ENCODE measurements at regions not wholly inside any gene's neighbourhood (a gene's known extent, or its start where the extent isn't known, plus 50 kb on each side); places are given as distances from the start of the nearest gene placed in this dataset.

GRCh38 chr1:201652181-201652580, 113.3 kb downstream of the NAV1 start:
- Mint-ChIP-seq H3K27me3 (ENCODE audit: insufficient read depth, low read depth, poor library complexity) (peaks cover 28% of the 10 kb centered on the region), H3K4me3 (peak overlapping the region; percentile 92; the same call in 2 of the 3 replicates), H3K36me3 (ENCODE audit: low read depth) (no peaks in the 10 kb centered on the region), H3K4me1 (peaks cover 58% of the 10 kb centered on the region), H3K27ac (no peak overlapping the region), H3K9me3 (no peaks in the 10 kb centered on the region)
- ATAC-seq, result no peak
- no peak for DNase-seq (ENCODE audit: low spot score)
- Histone ChIP-seq H3K4me3 (no peak overlapping the region), H3K36me3 (ENCODE audit: insufficient read depth) (no peaks in the 10 kb centered on the region), H3K9me2 (ENCODE audit: insufficient read depth) (no peaks in the 10 kb centered on the region), H3K27me3 (ENCODE audit: insufficient read depth) (peaks cover 31% of the 10 kb centered on the region), H3K4me2 (peak overlapping the region; percentile 99; the same call in 1 of the 2 replicates), H4K20me1 (replicated peaks; ENCODE audit: insufficient read depth) (peaks cover 12% of the 10 kb centered on the region; the same call in 1 of the 2 replicates), H2AFZ (no peak overlapping the region), H3K4me1 (ENCODE audit: insufficient read depth) (peaks cover 43% of the 10 kb centered on the region), H3K27ac (ENCODE audit: low read depth) (no peak overlapping the region), H3F3A (replicated peaks; ENCODE audit: low read depth) (no peaks in the 10 kb centered on the region), H3K79me2 (replicated peaks; ENCODE audit: insufficient read depth) (peaks cover 25% of the 10 kb centered on the region)
- no peak for TF ChIP-seq POLR2AphosphoS5 (IDR thresholded peaks at IDR 0.05; ENCODE audit: low read depth)
- TF ChIP-seq STAT1 (IDR thresholded peaks at IDR 0.05; ENCODE audit: unreplicated experiment), result no peak
- TF ChIP-seq ETS1 (IDR thresholded peaks at IDR 0.05), result no peak
- TF ChIP-seq JUNB (IDR thresholded peaks at IDR 0.05; ENCODE audit: unreplicated experiment), result no peak
- TF ChIP-seq ZNF114 (CRISPR knock-in tag; IDR thresholded peaks at IDR 0.05), result no peak
- TF ChIP-seq ZNF462 (CRISPR knock-in tag; IDR thresholded peaks at IDR 0.05), result no peak
- no peak for TF ChIP-seq CREB1 (CRISPR knock-in tag; IDR thresholded peaks at IDR 0.05; ENCODE audit: low read depth)
- TF ChIP-seq CTCF (conservative IDR thresholded peaks at IDR 0.05; ENCODE audit: low read depth in 2 of 2), result no peak
- no peak for TF ChIP-seq EZH2 (IDR thresholded peaks at IDR 0.05; ENCODE audit: low read depth, unreplicated experiment)
- no peak for TF ChIP-seq NANOG (IDR thresholded peaks at IDR 0.05; ENCODE audit: borderline replicate concordance)
- no peak for TF ChIP-seq EZH2phosphoT487 (IDR thresholded peaks at IDR 0.05; ENCODE audit: unreplicated experiment)
- TF ChIP-seq ZNF331 (CRISPR knock-in tag; IDR thresholded peaks at IDR 0.05; ENCODE audit: low read depth), result no peak
- no peak for TF ChIP-seq REST (IDR thresholded peaks at IDR 0.05; ENCODE audit: unreplicated experiment)
